ENCODE measurements at regions not wholly inside any gene's neighbourhood (a gene's known extent, or its start where the extent isn't known, plus 50 kb on each side); places are given as distances from the start of the nearest gene placed in this dataset.
"Not testable (repeated sequence)": the region's sequence is repeated elsewhere in the genome, so short reads cannot be mapped to it uniquely, and the experiment has no call there.

DNA sequence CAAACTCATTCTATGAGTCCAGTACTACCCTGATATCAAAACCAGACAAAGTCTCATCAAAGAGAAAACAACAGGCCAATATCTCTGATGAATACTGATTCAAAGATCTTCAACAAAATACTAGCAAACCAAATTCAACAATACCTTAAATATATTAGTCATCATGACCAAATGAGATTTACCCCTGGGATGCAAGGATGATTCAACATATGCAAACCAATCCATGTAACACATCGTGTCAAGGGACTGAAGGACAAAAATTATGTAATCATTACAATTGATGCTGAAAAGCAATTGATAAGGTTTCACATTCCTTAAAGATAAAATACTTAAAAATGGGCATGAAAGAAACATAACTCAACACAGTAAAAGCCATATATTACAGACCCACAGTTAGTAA is 1476.9 kb downstream of the SI start:
- no peak for DNase-seq

DNA sequence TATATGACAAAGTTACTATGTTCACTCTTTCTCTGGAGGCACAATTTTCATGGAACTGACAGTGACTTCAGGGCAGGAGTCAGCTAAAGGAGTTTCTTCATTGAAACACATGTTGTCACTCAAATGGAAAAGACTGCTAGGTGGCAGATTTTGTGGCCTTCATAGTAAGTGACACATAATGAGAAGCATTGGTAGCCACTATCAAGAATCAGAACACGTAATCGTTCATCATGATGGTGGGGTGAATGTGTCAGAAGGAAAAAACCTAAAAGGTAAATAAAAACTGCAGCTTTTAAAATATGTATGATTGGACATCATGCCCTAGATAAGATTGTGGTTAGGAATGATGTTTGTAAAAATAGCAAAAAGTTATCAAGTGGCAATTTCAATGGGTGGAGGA is 1491.0 kb downstream of the SI start:
- DNase-seq, result no peak

DNA sequence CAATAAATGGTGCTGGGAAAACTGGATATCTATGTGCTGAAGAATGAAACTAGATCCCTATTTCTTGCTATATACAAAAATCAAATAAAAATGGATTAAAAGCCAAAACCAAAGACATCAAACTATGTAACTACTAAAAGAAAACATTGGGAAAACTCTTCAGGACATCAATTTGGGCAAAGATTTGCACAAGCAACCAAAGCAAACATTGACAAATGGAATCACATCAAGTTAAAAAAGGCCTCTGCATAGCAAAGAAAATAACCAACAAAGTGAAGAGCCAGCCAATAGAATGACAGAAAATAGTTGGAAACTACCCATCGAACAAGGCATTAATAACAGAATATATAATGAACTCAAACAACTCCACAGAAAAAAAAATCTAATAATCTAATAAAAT is 1495.3 kb downstream of the SI start:
- DNase-seq, result no peak

DNA sequence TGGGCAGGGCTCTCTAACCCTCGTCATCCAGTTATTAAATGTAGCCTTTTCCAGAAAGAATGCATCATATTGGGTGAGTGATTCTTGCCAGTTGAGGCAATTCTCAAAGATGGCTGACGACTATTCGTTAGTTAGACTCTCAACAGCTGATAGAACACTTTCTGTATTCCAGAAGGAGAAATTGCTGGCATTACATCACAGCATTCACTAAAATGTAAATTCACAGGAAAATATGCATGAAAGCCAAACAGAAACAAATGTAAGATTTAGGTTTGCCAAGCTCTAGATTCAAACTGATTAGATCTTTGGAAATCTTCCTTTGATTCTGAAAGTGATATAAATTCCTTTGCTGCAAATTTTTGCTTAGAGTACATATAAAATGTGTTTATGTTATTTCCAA is 1501.0 kb downstream of the SI start:
- DNase-seq, result no peak

DNA sequence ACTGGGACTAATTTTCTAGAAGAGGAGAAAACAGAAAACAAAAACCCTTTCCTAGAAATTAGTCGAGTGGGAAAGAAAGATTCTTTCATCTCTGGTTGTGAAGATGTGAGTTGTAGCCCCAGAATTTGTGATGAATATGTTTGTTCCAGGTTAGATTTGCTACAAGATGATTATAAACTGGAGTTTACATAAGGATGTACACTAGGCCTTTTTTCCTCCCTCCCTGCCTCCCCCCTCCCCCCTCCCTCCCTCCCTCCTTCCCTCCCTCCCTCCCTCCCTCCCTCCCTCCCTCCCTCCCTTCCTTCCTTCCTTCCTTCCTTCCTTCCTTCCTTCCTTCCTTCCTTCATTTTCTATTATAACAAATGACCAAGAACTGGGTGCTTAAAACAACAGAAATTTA is 1502.0 kb downstream of the SI start:
- no peak for DNase-seq

DNA sequence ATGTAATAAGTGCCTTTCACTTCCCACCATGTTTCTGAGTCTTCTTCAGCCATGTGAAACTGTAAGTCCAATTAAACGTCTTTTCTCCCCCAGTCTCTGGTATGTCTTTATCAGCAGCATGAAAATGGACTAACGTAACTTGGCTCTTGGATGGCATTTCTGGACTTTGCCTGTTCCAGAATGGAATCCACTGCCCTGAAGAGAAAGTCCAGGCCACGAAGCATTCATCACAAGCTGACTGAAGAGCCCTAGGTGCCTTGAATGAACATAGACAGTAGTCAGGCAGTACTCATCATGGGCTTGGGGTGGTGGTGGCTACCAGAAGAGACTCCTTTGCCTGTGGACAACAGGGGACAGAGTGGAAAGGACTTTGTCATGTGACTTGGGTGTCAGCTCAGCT is 1505.0 kb downstream of the SI start:
- no peak for DNase-seq

DNA sequence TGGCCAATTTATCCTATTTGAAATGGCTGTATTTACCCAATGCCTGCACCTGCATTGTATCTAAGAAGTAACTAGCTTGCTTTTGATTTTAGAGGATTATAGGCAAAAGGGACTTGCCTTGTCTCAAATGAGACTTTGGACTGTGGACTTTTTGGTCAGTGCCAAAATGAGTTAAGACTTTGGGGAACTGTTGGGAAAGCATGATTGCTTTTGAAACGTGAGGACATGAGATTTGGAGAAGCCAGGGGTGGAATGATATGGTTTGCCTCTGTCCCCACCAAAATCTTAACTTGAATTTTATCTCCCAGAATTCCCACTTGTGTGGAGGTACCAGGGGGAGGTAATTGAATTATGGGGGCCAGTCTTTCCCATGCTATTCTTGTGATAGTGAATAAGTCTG is 1505.4 kb downstream of the SI start:
- no peak for DNase-seq

DNA sequence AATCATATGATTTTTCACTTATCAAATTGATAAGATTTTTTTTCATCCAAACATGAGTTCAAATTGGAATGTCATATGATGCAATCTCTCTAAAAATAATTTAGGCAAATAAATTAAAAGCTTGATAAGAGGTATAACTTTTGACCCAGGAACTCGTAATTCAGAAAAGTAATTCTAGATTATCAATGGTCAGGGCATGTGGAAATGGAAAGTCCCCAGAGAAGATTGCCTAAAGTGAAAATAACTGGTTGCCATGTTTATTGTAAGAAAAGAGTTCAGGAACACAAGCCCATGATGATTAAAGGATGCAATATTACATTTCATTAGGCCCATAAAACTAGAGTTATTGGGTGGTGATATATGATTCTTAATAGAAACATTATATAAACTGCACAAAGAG is 1514.8 kb downstream of the SI start:
- no peak for DNase-seq

DNA sequence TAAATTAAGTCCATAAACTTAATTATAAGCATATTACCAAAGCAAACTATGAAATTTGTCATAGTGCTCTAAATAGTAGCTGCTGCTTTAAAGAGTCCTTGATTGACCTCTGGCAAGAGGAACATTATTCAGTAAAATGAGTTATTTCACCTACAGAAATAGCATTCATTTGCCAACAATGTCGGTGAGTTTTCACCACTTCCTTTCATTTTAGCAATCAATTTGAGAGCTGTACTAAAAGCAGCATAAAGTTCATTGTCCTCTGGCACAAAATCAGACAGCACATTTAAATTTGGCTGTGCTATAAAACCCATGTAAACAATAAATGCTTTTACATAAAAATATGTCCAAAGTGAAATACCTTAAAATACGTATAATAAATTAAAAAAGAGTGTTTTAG is 1515.7 kb downstream of the SI start:
- no peak for DNase-seq

DNA sequence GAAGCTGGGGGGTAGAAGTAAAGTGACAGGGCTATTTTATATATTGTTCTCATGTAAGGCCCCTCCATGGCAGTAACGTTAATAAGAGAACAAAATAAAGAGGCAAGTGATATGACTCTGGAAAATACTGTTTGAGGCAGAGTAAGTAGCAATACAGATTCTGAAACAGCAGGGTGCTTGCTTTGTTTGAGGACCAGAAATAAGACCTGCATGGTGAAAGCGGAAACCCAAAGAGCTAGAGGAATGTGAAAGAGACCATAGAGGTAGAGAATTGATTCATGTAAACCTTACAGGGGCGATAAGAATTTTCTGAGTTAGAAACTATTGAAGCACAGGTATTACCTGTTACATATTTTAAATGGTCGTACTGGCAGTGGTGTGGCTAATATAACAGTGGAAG is 1517.1 kb downstream of the SI start:
- no peak for DNase-seq

DNA sequence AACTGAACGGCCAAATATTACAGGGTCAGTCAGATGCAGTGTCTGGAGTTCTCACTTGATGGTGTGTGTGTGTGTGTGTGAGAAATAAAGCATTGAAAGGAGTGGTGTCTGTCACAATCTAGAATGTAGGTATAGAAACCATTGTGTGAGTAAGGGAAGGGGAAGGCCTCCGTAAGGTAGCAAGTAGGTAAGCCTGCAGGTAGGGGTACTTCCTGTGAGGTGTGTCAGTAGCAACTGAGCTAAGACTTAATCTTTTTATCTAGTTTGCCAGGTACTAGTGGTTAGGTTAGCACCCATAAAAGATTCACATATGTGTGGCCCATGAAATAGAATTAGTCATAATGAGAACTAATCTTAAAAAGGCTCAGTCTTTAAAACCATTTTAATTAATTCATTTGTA is 1517.8 kb downstream of the SI start:
- DNase-seq, result no peak

DNA sequence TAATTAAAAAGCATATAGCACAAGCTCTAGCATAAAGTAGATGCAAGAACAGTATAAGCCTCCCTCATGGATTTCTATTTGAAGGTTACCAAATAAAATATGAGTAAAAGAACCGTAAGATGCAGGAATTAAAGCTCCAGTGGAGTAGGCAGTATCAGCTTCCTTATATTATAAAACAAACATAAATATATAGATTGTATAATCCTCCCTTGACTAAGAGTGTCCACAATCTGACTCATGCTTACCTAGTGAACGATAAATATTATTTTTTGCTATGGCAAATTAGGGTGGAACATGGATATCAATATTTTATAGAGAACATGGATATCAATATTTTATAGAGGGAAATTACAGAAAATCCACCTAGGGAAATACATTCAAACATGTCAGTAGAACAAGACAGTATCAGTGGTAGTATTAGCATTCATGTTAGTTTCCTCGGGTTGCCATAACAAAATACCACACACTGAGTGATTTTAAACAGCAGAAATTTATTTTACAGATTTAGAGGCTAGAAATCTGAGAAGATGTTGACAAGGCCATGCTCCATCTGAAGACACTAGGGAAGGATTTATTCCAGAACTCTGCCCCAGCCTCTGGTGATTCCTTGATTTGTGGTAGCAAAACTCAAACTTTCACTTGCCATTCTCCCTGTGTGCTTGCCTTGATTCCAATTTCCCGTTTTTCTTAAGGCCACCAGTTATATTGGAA is 1521.3 kb downstream of the SI start:
- DNase-seq, result no peak

DNA sequence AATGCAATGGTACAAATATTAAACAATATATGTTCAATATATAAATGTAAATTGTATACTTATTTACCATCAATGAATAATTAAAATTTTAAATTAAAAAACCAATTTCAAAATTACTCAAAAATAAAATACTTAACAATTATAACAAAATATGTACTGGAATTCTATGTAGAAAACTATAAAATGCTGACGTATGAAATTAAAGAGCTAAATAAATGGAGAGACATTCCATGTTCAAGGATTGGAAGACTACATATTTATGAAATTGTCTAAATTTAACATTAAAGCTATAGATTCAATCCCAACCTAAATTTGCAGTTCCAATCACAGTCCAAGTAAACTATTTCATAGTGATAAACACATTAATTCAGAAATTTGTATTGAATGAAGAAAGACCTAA is 1522.4 kb downstream of the SI start:
- no peak for DNase-seq

DNA sequence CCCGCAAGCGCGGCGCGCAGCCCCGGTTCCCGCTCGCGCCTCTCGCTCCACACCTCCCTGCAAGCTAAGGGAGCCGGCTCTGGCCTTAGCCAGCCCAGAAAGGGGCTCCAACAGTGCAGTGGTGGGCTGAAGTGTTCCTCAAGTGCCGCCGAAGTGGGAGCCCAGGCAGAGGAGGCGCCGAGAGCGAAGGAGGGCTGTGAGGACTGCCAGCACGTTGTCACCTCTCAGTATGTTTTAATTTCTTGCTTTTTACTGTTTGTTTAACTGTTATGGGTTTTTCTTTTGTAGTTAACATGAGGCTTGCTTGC is 1525.7 kb downstream of the SI start:
- no peak for DNase-seq

DNA sequence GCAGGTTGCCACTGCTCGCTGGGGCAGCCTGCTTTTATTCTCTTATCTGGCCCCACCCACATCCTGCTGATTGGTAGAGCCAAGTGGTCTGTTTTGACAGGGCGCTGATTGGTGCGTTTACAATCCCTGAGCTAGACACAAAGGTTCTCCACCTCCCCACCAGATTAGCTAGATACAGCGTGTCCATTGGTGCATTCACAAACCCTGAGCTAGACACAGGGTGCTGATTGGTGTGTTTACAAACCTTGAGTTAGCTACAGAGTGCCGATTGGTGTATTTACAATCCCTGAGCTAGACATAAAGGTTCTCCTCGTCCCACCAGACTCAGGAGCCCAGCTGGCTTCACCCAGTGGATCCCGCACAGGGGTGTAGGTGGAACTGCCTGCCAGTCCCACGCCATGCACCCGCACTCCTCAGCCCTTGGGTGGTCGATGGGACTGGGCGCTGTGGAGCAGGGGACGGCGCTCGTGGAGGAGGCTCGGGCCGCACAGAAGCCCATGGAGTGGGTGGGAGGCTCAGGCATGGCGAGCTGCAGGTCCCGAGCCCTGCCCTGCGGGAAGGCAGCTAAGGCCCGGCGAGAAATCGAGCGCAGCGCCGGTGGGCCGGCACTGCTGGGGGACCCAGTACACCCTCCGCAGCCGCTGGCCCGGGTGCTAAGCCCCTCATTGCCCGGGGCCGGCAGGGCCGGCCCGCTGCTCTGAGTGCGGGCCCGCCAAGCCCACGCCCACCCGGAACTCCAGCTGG is 1526.2 kb downstream of the SI start:
- not testable (repeated sequence) for DNase-seq

DNA sequence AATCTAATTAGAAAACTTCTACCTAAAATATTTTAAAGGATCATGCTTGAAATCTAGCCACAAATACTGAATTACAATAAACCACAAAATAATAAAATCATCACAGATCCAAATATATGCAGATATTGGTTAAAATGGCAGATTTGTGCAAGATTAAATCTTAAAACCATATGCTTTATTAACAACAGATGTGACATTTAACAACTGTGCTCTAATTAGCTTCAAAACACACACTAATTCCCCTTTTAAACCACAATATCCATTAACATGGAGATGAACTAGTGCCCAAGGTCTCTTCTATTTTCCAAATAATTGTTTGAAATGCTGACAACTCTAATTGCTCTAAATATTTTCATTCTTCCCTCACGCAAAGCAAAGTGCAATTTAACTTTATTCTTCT is 1530.3 kb downstream of the SI start:
- no peak for DNase-seq

DNA sequence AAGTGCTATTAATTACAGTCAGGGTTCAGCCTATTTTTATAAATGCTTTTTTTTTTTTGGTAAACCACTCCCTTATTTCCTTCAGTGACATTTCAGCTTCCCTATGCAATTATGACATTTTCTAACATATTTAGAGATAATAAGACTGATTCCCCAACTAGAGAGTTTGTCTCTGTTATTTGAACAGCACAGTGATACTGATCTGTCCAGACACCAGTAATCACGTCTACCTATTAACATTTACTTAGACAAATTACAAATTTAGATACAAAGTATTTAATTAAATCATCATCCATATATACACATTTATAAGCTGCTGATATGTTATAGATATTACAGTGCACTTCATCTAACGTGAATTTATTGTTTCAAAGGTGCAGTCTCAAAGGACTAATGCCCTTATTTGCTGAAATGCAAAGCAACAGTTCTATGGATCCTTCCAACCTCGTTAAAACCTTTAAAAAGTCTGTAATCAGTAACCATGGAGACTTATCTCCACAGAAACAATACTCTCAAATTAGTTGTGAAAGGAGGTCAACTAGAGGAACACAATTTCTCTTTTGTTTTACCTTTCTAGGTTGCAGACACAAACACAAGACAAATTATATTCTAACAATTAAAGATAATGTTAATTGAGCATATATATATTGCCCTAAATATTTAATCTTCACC is 1531.1 kb downstream of the SI start:
- no peak for DNase-seq

DNA sequence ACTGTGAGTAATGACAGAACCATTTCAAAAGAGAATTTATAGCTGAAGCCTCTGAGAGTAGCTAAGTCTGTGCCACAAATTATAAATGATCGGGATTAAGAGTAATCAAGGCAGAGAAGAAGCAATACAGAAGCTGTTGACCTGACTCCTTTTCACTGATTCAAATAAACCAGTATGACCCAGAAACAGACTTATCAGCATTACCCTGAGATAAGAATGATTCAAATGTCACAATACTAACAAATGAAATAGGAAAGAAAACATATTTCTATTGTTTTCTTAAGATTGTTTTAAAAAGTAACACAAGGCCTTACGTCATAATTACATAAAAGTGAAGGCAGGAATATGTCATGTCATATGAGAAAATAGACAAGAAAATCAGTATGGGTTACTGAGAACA is 1534.6 kb downstream of the SI start:
- DNase-seq, result no peak

DNA sequence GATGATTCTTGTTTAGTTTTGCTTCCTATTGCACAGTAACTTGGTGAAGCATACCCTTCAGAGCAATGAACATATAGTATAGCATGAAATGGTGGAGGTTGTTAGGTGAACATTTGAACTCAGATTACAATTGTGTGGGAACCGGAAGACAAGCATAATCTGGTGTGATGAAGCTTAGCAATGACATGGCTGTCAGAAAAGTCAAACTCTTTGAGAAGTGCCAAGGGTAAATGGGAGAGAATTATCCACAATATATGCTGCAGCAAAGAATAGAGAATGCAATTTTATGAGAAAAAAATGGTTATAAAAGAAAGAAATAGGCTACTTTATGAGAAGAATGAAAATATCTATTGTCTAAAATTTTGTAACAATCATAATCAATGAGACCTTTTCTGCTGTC is 1536.7 kb downstream of the SI start:
- DNase-seq, result no peak

DNA sequence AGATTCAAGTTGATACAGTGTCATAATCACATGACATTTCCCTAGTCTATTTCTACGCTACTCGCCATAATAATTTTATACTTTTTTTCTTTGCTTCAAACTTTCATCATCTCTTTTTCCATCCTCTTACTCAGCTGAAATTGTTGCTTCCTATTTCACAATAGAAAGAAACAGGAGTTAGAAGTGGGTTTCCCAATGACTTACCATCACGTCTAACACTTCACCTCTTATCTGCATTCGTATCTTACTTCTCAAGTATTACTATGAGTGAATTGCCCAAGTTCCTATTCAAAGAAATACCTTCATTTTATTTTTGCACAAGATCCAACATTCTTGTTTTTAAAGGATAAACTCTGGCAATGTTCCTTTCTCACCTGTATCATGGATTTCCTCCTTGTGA is 1539.9 kb downstream of the SI start:
- DNase-seq, result no peak

DNA sequence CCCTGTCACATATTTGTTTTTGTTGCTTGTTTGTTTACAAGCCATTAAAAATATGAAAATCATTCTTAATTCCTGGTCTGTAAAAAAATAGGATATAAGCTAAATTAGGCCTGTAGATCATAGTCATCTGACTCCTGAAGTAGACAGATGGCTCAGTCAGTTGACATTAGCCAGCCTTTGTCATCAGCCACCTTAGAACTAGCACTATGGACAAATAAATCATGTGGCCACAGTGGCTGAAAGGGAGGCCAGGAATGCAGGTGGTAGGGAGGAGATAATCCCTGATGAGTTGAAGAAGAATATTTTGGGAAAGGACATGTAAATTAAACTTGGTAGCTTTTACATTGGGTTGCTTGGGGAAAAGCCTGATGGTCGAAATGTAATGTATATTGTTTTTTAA is 1544.9 kb downstream of the SI start:
- DNase-seq, result no peak

DNA sequence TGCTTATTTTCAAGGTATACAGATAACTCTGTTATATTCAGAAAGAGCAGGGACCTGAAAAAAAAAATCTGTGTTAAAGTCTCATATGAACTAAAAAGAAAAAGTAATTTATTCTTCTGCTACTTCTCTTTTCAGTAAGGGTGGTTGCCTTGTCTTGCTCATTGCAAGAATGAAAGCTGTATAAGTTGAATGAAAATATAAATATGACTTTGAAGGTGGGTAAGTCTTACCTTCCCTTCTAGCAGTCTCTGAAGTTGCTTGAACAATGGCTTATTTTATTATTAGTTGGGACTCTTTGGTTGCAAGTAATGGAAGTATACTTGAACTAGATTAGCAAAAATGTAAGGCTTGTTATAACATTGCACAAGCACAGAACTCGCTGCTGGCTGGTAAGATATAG is 1554.9 kb downstream of the SI start:
- DNase-seq, result no peak

DNA sequence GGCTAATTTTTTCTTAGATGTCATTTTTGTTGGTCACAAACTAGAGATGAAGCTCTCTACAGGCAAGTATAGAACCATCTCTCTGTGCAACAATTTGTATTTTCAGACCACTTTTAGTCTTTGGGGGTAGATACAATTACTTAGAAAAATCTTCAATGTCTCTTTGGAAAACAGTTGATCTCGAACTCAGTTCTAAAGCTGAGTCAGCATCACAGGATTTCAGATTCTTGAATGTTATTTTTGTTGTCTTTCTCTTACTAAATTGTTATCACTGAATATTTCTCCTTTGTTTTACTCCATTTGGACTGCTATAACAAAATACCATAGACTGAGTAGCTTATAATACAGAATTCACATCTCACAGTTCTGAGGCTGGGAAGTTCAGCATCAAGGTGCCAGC is 1557.0 kb downstream of the SI start:
- DNase-seq, result no peak

DNA sequence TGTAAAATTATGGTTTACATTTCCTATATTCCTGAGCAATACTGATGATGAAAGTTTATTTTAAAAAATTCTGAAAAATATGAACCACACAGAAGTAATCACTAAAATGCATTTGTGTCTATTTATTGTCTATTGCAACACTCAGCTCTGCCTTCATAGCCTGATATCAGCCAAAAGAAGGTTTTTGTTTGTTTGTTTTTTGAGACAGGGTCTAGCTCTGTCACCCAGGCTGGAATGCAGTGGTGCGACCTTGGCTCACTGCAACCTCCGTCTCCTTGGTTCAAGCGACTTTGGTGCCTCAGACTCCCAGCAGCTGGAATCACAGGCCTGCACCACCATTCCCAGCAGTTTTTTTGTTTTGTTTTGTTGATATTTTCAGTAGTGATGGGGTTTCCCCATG is 1560.2 kb downstream of the SI start:
- DNase-seq, result no peak

Data from NCI-H1092 (cell line).